ENCODE measurements at regions not wholly inside any gene's neighbourhood (a gene's known extent, or its start where the extent isn't known, plus 50 kb on each side); places are given as distances from the start of the nearest gene placed in this dataset.
"Not testable (repeated sequence)": the region's sequence is repeated elsewhere in the genome, so short reads cannot be mapped to it uniquely, and the experiment has no call there.

DNA sequence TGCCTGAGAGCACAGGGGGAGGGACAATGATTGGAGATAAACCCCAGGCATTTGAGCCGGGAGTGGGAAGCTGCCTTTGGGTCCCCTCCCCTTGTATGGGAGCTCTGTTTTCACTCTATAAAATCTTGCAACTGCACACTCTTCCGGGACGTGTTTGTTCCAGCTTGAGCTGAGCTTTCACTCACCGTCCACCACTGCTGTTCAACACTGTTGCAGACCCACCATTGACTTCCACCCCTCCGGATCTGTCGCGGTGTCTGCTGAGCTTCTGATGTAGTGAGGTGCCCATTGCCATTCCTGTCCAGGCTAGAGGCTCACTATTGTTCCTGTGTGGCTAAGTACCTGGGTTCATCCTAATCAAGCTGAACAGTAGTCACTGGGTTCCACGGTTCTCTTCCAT lies 231.6 kb upstream of the CWC22 start:
- no peak for DNase-seq (ENCODE audit: low read depth, low spot score)
- no peak for TF ChIP-seq CTCF (IDR thresholded peaks at IDR 0.05; ENCODE audit: low read depth, low read length)
- in situ Hi-C loops (cut with HindIII; ENCODE audit: low sequenced_read_pairs) = no loop called here
- no peak overlapping the region for H3K4me3 ChIP-seq (ENCODE audit: low read depth, low read length)

GRCh38 chr2:180236061-180236460 lies 229.0 kb upstream of the CWC22 start:
- H3K4me3 ChIP-seq (ENCODE audit: low read depth, low read length) = not testable (repeated sequence)

DNA sequence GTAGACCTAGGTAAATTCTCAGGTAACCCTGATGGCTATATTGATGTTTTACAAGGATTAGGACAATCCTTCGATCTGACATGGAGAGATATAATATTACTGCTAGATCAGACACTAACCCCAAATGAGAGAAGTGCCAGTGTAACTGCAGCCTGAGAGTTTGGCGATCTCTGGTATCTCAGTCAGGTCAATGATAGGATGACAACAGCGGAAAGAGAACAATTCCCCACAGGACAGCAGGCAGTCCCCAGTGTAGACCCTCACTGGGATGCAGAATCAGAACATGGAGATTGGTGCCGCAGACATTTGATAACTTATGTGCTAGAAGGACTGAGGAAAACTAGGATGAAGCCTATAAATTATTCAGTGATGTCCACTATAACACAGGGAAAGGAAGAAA lies 228.4 kb upstream of the CWC22 start:
- DNase-seq (ENCODE audit: low read depth, low spot score) = not testable (repeated sequence)

More at GRCh38 chr2:180236061-180236460, 229.0 kb upstream of the CWC22 start:
- in situ Hi-C loops (cut with HindIII; ENCODE audit: low sequenced_read_pairs); DNase-seq (ENCODE audit: low read depth, low spot score): not testable (repeated sequence)

DNA sequence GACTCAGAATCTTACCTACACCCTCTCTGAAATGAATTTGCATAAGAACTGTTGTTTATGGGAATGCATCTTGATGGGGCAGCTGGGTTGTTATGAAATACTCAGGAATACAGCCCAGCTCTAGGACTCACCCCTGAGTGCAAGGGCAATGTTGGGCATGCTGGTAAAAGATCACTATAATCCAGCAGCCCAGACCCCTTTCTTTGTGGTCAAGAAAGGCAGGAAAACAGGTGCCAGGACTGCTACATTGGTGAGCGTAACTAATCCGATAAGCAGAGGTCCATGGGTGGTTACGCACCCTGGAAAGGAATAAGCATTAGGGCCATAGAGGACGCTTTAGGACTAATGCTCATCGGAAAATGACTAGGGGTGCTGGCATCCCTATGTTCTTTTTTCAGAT lies 227.9 kb upstream of the CWC22 start:
- in situ Hi-C loops (cut with HindIII; ENCODE audit: low sequenced_read_pairs); H3K4me3 ChIP-seq (ENCODE audit: low read depth, low read length); DNase-seq (ENCODE audit: low read depth, low spot score): not testable (repeated sequence)

More for the DNA sequence above, 228.4 kb upstream of the CWC22 start:
- in situ Hi-C loops (cut with HindIII; ENCODE audit: low sequenced_read_pairs); H3K4me3 ChIP-seq (ENCODE audit: low read depth, low read length): not testable (repeated sequence)

DNA sequence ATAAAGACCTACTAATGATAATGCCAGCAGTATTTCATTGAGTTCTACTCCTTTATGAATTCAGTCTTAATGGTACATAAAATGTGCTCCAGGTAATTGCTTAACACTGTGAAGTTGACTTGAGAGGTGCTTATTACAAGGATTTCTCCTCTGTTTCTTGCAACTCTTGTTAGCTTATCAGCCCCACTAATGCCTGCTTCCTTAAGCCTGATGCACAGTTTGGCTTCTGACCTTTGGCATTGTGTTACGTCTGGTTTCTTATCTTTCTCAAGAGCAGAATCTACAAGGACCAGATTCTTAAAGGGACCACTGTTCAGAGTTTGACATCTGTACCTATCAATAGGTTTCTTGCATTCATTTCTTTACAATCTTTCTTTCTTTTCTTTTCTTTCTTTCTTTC lies 223.9 kb upstream of the CWC22 start:
- in situ Hi-C loops (cut with HindIII; ENCODE audit: low sequenced_read_pairs) = no loop called here
- no peak overlapping the region for H3K4me3 ChIP-seq (ENCODE audit: low read depth, low read length)
- no peak for DNase-seq (ENCODE audit: low read depth, low spot score)
- no peak for TF ChIP-seq CTCF (IDR thresholded peaks at IDR 0.05; ENCODE audit: low read depth, low read length)

DNA sequence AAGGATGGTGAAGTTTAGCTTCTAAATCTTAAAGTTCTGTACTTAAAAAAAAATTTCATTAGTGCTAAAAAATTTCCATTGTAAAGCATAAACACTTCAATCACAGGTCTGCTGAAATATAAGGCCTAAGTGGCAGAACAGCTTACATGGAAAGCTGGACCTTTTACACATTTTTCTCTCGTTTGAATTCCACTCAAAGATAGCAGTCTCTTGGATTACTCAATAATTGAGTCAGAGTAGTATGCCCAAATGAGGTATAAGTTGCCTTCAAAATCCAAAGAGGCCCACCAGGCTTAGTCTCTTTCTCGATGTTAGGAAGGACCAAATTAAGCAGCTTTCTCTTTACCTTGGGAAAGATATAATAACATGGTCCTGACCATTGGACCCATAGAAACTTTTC lies 220.4 kb upstream of the CWC22 start:
- H3K4me3 ChIP-seq (ENCODE audit: low read depth, low read length) = no peak overlapping the region
- TF ChIP-seq CTCF (IDR thresholded peaks at IDR 0.05; ENCODE audit: low read depth, low read length) = no peak
- DNase-seq (ENCODE audit: low read depth, low spot score) = no peak
- in situ Hi-C loops (cut with HindIII; ENCODE audit: low sequenced_read_pairs) = no loop called here

GRCh38 chr2:180225118-180225517 lies 218.0 kb upstream of the CWC22 start:
- in situ Hi-C loops (cut with HindIII; ENCODE audit: low sequenced_read_pairs) = no loop called here
- no peak overlapping the region for H3K4me3 ChIP-seq (ENCODE audit: low read depth, low read length)
- no peak for TF ChIP-seq CTCF (IDR thresholded peaks at IDR 0.05; ENCODE audit: low read depth, low read length)
- DNase-seq (ENCODE audit: low read depth, low spot score) = no peak

GRCh38 chr2:180222644-180223043 lies 215.5 kb upstream of the CWC22 start:
- no peak for TF ChIP-seq CTCF (IDR thresholded peaks at IDR 0.05; ENCODE audit: low read depth, low read length)
- in situ Hi-C loops (cut with HindIII; ENCODE audit: low sequenced_read_pairs) = no loop called here
- no peak overlapping the region for H3K4me3 ChIP-seq (ENCODE audit: low read depth, low read length)
- DNase-seq (ENCODE audit: low read depth, low spot score) = peak; percentile 55

All from astrocyte of the spinal cord (primary cell).